OCI-M2 (cell line): ENCODE measurements at regions not wholly inside any gene's neighbourhood (a gene's known extent, or its start where the extent isn't known, plus 50 kb on each side); places are given as distances from the start of the nearest gene placed in this dataset.

Source experiments
- DNase-seq: peaks from one replicate; lab custom pipeline; 2025; ENCODE audit not compliant: unreplicated experiment; lab: John Stamatoyannopoulos, UW

DNA sequence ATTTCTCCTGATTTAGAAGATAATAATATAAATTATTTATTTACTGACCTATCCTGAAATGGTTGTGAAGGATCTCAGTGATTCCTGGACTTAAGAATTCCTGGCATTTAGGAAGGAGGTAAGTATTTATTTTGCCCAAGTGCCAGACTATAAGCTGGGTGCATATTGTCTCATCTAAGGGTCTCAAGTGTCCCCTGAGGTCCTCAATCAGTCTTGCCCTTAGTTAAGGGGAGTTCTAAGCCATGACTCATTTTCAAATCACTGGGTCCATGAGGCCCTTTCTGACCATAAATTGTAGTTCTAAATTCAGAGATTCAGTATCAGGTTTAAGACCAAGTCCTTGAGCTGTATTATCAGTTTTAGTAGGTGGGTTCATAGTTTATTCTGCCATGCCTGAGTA, 251.6 kb upstream of the MEOX2 start:
- DNase-seq: no peak

GRCh38 chr7:15937571-15937970, 251.1 kb upstream of the MEOX2 start:
- DNase-seq: no peak

DNA sequence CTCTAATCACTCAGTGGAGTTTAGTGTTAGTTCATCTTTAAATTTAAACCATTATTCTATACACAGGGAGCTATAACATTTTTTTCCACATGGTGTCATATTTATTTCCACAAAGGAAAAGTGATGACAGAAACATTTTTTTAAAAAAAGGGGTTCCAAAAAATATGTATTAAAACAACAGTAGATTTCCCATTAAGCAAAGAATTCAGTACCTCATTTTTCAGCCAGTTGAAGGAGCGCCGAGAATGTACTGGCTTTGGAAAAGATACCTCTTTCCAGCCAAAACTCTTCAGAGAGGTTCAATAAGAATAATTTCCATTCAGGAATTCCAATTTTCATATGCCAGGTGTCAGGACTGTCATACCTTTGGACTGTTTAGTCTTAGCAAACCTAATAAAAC, 250.5 kb upstream of the MEOX2 start:
- no peak for DNase-seq

GRCh38 chr7:15932318-15932717, 245.8 kb upstream of the MEOX2 start:
- DNase-seq: no peak

DNA sequence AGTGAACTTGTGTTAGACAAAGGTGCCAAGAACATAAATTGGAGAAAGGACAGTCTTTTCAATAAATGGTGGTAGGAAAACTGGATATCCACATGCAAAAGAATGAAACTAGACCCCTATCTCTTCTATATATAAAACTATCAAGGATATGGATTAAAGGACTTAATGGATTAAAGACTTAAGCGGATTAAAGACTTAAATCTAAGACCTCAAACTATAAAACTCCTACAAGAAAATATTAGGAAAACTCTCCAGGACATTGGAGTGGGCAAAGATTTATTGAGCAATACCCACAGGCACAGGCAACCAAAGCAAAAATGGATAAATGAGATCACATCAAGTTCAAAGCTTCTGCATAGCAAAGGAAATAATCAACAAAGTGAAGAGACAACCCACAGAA, 242.9 kb upstream of the MEOX2 start:
- DNase-seq: no peak

GRCh38 chr7:15925608-15926007, 239.1 kb upstream of the MEOX2 start:
- no peak for DNase-seq

GRCh38 chr7:15924910-15925309, 238.4 kb upstream of the MEOX2 start:
- DNase-seq: no peak

DNA sequence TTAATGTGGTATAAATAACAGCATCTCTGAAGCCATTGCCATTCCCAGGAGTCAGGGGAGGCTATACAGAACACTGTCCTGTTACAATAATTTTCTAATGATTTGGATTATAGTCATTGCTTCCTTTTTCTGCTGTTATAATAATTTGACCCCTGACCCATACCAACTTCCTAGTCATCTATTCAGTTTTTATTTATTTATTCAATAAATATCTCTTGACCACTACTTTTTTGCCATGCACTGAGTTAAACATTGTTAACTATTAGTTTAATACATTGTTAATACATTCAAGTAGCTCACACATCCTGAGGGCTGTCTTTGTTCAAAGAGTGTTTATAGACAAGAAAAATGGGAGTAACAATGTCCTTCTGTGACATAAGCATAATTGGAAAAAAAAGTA, 235.5 kb upstream of the MEOX2 start:
- no peak for DNase-seq

DNA sequence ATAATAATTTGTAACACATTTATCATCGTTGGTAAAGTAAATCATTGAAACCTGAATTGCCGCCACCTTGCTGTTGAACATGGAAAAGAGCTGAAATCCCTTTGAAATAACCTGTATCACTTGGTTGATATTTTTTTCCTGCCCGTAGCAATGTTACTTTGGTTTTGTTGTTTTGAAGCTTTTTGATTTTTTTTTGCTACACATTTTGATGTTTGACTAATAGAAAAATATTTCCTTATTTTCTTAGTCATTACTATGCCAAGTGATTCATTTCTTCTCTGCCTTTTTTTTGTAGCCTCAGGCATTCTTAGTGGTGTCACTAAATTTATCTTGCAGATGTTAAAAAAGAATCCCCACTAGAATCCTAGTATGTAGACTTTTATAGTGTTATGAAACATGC, 235.1 kb upstream of the MEOX2 start:
- no peak for DNase-seq

DNA sequence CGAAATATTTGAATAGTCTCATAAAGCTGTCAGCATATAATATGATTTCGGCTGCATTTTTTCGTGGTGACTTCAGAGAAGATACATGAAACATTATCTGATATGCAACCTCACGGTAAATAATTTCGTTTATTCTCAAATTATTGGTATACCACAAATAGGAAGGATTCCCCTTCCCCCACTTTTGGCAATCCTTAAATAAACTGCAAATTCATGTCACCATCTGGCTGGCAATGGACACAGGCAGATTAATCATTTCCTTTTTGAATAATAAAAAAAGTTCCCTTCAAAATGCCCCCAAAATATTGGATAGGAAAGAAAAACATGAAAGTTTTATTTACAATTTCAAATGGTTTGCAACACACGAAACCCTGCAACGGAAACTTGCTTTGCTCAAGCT, 234.5 kb upstream of the MEOX2 start:
- no peak for DNase-seq

DNA sequence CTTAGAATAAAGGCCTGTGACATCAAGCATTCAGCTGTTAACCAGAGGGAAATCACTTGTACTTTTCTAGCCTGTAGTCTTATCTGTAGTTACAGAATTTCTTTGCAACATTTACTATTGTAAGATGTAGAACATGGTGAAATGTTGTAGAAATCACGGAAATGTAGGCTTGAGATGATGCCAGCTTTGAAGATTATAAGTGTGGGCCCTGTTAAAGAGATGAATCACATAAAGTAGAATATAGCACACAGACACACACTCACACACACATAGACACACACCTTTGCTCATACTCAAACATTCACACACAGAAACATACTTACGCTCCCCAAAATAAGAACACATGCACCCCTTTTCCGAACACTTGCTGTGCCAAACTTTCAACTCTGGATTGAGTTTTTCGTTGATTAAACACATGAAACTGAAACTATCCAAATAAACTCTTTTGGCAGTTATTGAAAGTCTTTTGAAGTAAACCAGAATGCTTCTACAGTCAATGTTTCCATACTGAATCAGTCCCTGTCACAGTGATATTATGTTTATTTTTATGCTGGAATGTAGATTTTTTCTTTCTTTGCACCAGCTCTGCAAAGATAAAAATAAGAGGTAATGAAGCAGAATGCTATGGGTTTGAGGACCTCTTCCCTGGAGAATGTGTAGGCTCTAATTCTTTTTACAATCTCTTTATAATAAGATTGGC, 230.3 kb upstream of the MEOX2 start:
- no peak for DNase-seq

DNA sequence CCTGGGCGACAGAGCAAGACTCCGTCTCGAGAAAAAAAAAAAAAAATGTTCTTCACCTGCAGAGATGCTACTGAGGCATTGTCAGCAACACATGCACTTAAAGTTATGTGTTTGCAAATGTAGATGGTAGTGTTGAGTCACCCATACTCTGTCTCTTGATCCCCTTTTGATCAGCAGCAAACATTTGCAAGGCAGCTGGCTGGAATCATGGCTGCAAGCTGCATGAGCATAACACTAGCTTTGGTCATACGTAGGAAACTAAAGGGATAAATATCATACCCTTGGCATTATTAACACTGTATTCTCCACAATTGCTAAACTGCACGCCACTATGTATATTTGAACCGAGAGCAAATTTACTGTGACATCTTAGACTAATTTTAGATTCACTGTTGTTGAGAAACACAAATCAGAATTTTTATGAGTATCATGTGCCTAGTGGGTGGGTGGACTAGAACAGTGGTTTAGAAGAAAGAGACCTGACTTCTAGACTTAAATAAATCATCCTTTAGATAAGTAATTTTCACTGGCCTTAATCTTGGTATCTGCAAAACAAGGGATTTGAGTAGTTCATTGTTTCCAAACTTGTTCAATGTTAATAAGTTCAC, 229.3 kb upstream of the MEOX2 start:
- no peak for DNase-seq

- DNase-seq: no peak
Measured at GRCh38 chr7:15914611-15915010, 228.1 kb upstream of the MEOX2 start.

DNA sequence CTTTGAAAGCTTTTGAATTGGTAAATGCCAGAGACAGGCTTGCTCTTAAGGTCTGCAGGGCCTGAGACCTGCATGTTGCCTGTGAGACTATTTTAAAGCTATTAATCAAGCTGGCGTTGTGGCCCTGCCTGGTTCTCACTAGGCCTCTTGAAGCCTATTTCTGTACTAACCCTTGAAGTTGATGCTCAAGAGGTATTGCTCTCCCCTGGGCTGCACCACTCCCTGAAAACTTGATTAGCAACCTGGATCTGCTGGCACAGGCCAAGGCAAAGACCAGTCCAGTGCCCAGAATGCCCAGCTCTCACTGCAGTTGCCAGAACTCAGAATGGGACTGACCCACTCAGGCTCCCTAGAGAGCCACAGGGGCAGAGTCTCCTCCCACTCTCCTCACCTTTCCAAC, 220.0 kb upstream of the MEOX2 start:
- DNase-seq: no peak

GRCh38 chr7:15905251-15906040, 219.0 kb upstream of the MEOX2 start:
- DNase-seq: no peak

- DNase-seq: no peak
Measured at GRCh38 chr7:15891151-15891881, 204.8 kb upstream of the MEOX2 start.

DNA sequence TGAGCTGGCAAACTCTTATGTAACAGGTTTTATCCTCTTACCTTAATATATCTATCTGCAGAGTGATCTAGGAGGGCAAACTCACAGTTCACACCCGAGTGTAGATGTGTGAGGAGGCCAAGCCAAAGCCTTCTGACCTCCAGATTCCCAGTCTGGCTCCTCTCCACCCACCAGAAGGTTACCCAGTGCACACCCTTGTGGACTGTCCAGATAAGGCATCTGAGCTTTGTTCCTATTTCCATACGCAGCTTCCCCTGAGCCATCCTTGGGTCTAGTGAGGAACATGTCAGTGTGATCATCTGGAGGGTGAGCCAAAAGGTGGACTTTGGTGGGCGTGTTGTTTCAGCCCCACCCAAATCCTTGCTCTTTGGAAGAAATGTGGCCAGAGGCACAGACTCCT, 203.0 kb upstream of the MEOX2 start:
- DNase-seq: no peak

DNA sequence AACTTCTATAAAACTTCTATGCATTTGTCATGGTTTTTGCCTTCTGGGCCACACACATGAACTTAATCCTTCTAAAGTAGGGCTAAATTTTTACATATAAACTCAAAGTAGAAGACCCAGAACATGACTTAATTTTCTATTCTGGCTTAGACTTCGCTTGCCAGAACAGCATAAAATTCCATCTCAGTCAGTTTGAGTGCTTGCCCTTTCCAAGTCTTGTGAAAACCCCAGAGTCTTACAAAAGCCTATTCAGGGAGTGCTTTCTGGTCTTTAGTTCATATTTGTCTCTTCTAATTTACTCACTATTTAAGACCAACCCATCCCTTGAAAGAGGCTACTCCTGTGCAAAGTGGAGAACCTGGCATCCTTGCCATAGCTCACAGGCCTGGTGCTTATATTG, 201.6 kb upstream of the MEOX2 start:
- no peak for DNase-seq

DNA sequence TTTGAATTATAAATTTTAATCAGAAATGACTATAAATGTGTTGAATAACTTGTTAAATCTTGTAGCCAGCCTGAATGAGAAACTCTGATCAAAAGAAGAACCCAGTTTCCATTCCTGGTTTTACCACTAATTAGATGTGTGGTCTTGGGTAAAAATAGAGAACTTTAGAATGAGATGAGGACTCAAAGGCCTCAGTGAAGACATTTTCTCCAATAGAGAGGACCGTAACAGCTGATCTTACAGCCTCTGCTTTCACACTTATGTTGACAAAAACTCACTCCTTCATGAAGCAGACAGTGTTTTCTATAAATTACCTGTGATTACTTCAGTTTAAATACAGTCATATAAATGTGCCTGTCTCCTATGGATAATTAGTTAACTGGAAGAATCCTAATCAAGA, 200.1 kb upstream of the MEOX2 start:
- DNase-seq: no peak

- no peak for DNase-seq
Measured at GRCh38 chr7:15885678-15886077, 199.2 kb upstream of the MEOX2 start.

GRCh38 chr7:15874774-15875173, 188.3 kb upstream of the MEOX2 start:
- DNase-seq: no peak

GRCh38 chr7:15870347-15870746, 183.9 kb upstream of the MEOX2 start:
- no peak for DNase-seq
